Thyroid gland (tissue), 4 donors: ENCODE measurements at regions not wholly inside any gene's neighbourhood (a gene's known extent, or its start where the extent isn't known, plus 50 kb on each side); places are given as distances from the start of the nearest gene placed in this dataset.
"Not testable (repeated sequence)": the region's sequence is repeated elsewhere in the genome, so short reads cannot be mapped to it uniquely, and the experiment has no call there.

ENCODE experiments used
- POLR2A ChIP-seq, 2 donors: fragments of 450-650 bp; IDR thresholded peaks; one replicate each; pipeline ENCODE4 v1.6.1; 2017; ENCODE audit warnings: antibody characterized with exemption in 2 of 2, mild to moderate bottlenecking in 2 of 2, moderate library complexity in 1 of 2
- TF ChIP-seq, protein P1 (sequence below), 6 experiments: fragments of 200-600 bp in 3 of 6; fragments of 450-650 bp in 3 of 6; sonication (generic) in 3 of 6; IDR thresholded peaks; one replicate each; pipeline ENCODE4 v1.5.1; 2016 to 2019; ENCODE audit warnings: antibody characterized with exemption in 6 of 6, mild to moderate bottlenecking in 2 of 6, inconsistent platforms in 1 of 6, moderate library complexity in 1 of 6

DNA sequence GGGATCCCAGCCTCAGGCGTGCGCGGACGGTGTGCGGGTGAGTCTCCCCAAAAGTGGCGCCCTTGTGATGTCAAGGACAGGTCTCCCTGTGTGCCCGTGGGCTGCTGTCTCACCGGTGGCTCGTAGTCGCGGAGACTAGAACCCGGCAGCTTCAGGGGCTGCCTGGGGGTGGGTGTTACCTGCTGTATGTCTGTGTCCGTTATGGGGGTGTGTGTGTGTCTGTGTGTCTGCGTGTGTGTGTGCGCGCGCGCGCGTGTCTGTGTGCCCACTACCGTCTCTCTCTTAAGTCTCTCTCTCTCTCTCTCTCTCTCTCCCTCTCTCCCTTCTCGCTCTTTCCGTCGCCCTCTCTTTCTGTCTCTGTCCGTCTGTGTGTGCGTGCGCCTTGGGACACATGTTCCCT lies 170.0 kb upstream of the ZNG1F start:
- TF ChIP-seq, protein P1, sequence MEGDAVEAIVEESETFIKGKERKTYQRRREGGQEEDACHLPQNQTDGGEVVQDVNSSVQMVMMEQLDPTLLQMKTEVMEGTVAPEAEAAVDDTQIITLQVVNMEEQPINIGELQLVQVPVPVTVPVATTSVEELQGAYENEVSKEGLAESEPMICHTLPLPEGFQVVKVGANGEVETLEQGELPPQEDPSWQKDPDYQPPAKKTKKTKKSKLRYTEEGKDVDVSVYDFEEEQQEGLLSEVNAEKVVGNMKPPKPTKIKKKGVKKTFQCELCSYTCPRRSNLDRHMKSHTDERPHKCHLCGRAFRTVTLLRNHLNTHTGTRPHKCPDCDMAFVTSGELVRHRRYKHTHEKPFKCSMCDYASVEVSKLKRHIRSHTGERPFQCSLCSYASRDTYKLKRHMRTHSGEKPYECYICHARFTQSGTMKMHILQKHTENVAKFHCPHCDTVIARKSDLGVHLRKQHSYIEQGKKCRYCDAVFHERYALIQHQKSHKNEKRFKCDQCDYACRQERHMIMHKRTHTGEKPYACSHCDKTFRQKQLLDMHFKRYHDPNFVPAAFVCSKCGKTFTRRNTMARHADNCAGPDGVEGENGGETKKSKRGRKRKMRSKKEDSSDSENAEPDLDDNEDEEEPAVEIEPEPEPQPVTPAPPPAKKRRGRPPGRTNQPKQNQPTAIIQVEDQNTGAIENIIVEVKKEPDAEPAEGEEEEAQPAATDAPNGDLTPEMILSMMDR (IDR thresholded peaks at IDR 0.05): not testable (repeated sequence)
- TF ChIP-seq POLR2A (IDR thresholded peaks at IDR 0.05): not testable (repeated sequence)
